Testis (tissue), 2 donors: ENCODE measurements at regions not wholly inside any gene's neighbourhood (a gene's known extent, or its start where the extent isn't known, plus 50 kb on each side); places are given as distances from the start of the nearest gene placed in this dataset.

Experiments
- CTCF ChIP-seq, 3 experiments: fragments of 450-650 bp in 2 of 3; fragments of 200-600 bp in 1 of 3; sonication (generic) in 1 of 3; IDR thresholded peaks; one replicate each; pipeline ENCODE4 v1.5.1; 2016 to 2019; ENCODE audit warnings: antibody characterized with exemption in 3 of 3, mild to moderate bottlenecking in 2 of 3, moderate library complexity in 1 of 3
- POLR2A ChIP-seq: fragments of 450-650 bp; IDR thresholded peaks from one replicate; pipeline ENCODE4 v1.6.1; 2017; ENCODE audit warnings: antibody characterized with exemption, mild to moderate bottlenecking, moderate library complexity

GRCh38 chr3:519026-519425, 322.5 kb downstream of the CHL1 start:
- TF ChIP-seq CTCF (IDR thresholded peaks at IDR 0.05) (no peak), POLR2A (no peak)
